HS-5 (cell line): ENCODE measurements at regions not wholly inside any gene's neighbourhood (a gene's known extent, or its start where the extent isn't known, plus 50 kb on each side); places are given as distances from the start of the nearest gene placed in this dataset.
"Not testable (repeated sequence)": the region's sequence is repeated elsewhere in the genome, so short reads cannot be mapped to it uniquely, and the experiment has no call there.

Source experiments
- DNase-seq: peaks from one replicate; pipeline ENCODE4 v3.0.0-alpha.2; 2012; ENCODE audit warnings: low read depth

- not testable (repeated sequence) for DNase-seq
These were observed 106.0 kb downstream of the BUD13 start for GRCh38 chr11:116666673-116667249.

- no peak for DNase-seq
These were observed 107.3 kb downstream of the BUD13 start for GRCh38 chr11:116665523-116665922.

GRCh38 chr11:116661056-116661455 is 111.7 kb downstream of the BUD13 start:
- DNase-seq, result no peak

- no peak for DNase-seq
These were observed 112.8 kb downstream of the BUD13 start for GRCh38 chr11:116660011-116660410.

- DNase-seq, result no peak
These were observed 113.8 kb downstream of the BUD13 start for GRCh38 chr11:116658876-116659535.

- DNase-seq, result no peak
These were observed 114.7 kb downstream of the BUD13 start for GRCh38 chr11:116657842-116658825.

- no peak for DNase-seq
These were observed 116.8 kb downstream of the BUD13 start for GRCh38 chr11:116656011-116656410.

GRCh38 chr11:116654526-116654925 is 118.3 kb downstream of the BUD13 start:
- no peak for DNase-seq

- DNase-seq, result no peak
These were observed 119.6 kb downstream of the BUD13 start for GRCh38 chr11:116653206-116653605.

- DNase-seq, result no peak
These were observed 121.0 kb downstream of the BUD13 start for GRCh38 chr11:116651737-116652237.

- no peak for DNase-seq
These were observed 121.6 kb downstream of the BUD13 start for GRCh38 chr11:116651098-116651736.

- DNase-seq, result no peak
These were observed 122.7 kb downstream of the BUD13 start for GRCh38 chr11:116650052-116650451.

- no peak for DNase-seq
These were observed 123.5 kb downstream of the BUD13 start for GRCh38 chr11:116649268-116649667.

- no peak for DNase-seq
These were observed 124.3 kb downstream of the BUD13 start for GRCh38 chr11:116648247-116649174.

- no peak for DNase-seq
These were observed 125.3 kb downstream of the BUD13 start for GRCh38 chr11:116647305-116648080.

GRCh38 chr11:116646191-116646590 is 126.6 kb downstream of the BUD13 start:
- no peak for DNase-seq

GRCh38 chr11:116644941-116645305 is 127.9 kb downstream of the BUD13 start:
- DNase-seq, result no peak

- DNase-seq, result no peak
These were observed 128.4 kb downstream of the BUD13 start for GRCh38 chr11:116644201-116644940.

- DNase-seq, result no peak
These were observed 129.3 kb downstream of the BUD13 start for GRCh38 chr11:116643521-116643920.

- no peak for DNase-seq
These were observed 129.9 kb downstream of the BUD13 start for GRCh38 chr11:116642902-116643301.
